HG03103 (cell line): ENCODE measurements at regions not wholly inside any gene's neighbourhood (a gene's known extent, or its start where the extent isn't known, plus 50 kb on each side); places are given as distances from the start of the nearest gene placed in this dataset.
"Not testable (repeated sequence)": the region's sequence is repeated elsewhere in the genome, so short reads cannot be mapped to it uniquely, and the experiment has no call there.

Source experiments
- ATAC-seq: cut with Tn5 transposase; IDR thresholded peaks from one replicate; pipeline ENCODE4 v1.9.1; 2021; ENCODE audit warnings: low read depth; ENCODE audit not compliant: unreplicated experiment

DNA sequence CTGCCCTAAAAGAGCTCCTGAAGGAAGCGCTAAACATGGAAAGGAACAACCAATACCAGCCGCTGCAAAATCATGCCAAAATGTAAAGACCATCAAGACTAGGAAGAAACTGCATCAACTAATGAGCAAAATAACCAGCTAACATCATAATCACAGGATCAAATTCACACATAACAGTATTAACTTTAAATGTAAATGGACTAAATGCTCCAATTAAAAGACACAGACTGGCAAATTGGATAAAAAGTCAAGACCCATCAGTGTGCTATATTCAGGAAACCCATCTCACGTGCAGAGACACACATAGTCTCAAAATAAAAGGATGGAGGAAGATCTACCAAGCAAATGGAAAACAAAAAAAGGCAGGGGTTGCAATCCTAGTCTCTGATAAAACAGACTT lies 88.8 kb upstream of the CAV2 start:
- ATAC-seq: not testable (repeated sequence)

DNA sequence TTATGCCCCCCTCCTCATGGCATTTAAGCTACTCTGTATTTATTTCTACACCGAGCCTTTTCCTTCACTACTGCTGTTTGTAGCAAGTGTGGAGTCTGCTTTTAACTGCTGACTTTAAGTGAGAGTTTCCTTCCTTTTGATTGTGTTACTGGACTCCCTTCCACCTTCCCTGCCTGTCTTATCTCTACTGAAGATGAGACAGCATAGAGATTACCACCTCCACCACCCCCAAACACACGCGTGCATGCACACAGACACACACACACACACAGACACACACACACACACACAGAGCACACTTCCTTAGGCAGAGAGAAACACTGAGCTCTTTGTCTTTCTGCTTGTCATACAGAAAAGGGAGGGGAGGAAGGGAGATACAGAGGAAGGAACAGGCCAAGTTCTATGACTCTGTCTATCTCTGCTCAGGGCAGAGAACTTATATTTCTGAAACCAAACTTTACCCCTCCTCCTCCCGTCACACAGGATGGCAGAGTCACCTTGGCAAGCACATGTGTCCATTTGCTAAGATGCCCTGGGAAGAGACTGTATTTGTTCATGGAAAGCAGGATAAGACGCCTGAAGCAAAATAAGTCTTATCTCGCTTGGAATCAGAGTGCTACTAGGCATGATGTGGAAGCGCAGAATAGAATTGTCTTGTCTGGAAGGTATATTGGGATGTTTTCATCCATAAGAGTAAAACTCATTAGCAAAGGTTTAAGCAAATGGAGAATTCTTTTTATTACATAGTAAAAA lies 81.8 kb upstream of the CAV2 start:
- no peak for ATAC-seq

DNA sequence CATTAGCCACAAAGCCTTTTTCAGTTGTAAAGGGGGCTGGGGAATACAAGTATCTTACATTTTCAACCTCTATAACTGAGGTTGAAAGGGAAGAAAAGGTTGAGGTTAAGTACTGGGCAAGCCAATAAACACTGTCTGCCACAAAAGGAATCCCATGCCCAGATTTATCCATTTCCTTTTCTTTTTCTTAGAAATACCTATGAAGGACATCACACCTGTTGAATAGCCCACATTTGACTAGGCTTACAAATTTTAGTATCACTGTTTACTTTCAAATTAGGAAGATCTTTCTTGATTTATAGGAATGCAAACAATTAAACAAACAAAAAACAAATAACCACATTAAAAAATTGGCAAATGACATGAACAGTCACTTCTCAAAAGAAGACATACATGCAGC lies 81.0 kb upstream of the CAV2 start:
- ATAC-seq: no peak

DNA sequence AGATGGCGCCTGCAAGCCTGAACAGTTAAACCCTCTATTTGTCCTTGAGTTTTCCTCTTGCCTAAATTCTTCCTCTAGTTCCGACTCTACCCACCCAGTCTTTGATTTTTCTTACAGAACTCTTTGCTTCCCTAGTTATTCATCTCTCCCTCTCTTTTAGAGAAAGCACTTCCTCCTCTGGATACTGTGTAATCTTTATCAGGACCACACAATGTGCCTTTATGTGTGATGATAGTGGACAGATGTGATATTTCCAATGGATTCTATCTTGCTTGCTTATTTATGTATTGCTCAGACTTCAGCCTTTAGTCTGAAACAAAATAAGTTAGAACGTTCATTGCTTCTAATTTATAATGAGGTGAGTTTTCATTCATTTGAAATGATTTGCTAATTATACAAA lies 79.5 kb upstream of the CAV2 start:
- no peak for ATAC-seq

DNA sequence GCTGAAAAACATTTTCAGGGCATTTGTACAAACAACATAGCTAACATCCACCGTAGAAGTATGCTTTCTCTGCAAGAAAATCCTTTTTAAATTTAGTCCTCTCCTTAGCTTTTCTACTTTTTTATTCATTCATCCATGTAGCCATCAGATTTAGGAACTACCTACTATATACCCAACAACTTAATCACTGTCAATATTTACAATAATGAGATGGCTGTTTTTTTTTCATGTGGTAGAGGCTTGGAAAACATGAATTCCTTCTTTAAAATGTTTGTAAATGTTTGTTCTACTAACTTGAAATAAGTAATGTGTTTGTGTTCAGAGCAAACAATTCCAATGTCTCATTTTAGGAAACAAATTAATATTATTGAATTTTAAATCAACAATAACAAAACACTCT lies 78.2 kb upstream of the CAV2 start:
- ATAC-seq: no peak

DNA sequence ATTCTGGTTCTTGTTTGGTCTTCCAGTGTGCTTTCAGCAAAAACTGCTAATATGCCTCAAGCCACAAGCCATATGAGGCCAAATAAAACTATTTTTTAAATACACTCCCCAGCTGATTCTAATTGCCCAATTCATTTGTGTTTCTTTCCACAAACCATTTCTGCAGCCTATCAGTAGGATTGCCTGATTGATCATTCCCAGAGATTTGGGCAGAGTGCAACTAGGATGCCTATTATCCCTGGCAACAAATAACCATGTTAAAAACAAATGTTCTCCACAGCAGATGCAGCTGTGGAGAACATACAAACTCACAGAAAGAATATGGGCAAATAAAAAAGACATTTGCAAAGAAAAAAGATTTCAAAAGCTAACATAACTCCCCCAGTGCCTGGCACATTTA lies 76.9 kb upstream of the CAV2 start:
- no peak for ATAC-seq

DNA sequence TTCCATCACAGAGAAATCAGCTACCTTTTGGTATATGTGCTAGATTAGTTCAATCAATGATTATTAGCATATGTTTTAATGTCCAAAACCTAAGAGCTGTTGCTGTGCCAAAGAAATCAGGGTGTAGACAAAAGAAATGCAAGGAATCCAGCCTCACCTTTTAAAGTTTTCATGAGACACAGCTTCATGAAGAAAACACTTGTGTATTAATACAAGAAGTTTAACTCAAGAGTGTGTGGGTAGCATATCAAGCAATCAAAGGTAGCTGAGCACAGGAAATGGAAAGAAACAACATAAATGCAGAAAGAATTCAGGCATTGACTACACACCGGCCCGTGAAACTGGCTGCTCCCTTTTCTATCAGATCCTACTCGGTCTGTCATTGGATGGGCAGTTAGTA lies 76.0 kb upstream of the CAV2 start:
- no peak for ATAC-seq

DNA sequence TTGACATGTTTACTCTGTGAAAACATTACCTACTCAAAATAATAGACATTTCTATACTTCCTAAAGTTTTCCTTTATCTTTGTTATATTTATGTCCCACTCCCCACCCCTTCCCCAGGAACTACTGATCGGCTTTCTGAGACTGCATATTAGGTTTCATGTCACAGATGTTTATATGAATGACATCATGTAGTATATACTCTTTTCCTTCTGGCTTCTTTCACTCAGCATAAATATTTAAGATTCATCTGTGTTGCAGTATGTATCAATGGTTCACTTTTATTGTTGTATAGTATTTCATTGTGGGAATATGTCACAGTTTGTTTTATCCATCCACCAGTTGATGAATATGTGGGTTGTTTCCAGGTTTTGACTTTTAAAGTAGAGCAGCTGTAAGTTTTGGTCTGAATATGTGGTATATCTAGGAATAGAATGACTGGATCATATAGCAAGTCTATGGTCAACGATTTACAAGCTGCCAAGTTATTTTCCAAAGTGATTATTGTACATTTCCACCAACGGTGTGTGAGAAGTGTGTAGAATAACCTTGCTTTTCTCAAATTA lies 73.8 kb upstream of the CAV2 start:
- no peak for ATAC-seq

DNA sequence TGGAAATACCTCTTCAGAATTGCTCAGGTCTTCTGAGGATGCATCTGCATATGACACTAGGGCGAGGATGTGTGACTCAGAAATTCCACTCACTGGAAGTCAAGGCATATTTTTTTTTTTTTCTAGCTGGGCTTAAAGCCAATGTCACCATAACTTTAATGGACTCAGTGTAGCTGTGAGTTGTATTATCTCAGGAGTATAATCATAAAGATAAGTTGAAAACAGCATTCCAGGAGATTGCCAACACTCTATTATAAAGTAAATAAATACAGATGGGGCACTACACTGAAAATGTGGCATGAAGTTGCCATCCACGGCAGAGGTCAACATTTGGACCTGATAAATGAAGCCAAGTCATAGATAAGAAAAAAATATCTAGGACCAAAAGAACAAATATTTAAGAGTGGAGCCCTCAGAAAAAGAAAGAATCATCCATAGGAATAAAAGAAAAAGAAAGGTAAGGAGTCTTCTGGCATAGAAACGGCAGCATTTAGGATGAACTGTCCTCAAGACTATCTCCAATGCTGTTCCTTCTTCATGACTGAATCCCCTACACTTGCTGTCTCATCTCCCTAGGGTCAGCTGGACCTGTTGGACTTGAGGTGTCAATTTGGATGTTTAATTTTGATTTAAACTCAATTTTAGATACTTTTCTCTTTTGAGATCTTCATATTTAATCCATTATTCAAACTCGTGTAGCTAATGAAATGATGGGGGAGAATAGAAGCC lies 72.9 kb upstream of the CAV2 start:
- no peak for ATAC-seq

DNA sequence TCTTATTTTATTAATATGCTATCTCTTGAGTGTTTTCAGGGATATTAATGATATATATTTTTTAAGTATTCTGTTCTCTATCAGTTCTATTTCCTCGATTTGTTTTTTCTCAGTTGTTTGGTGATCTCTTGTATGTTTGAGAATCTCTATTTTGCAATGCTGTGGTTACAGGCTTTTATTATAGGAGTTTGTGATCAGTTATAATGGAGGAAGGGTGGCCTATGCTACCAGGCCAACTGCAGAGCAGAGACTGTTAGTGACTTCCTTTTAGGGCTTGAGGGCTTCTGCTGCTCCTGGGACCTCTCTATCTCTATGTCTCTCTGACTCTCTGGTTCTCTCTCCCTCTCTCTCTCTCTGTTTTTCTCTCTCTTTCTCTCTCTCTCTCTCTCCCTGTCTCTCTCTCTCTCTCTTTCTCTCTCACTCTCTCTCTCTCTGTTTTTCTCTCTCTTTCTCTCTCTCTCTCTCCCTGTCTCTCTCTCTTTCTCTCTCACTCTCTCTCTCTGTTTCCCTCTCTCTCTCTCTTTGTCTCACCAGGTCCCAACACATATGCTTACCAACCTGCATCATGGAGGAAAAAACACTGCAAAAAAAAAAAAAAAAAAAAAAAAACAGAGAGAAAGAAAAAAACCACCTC lies 69.4 kb upstream of the CAV2 start:
- no peak for ATAC-seq

DNA sequence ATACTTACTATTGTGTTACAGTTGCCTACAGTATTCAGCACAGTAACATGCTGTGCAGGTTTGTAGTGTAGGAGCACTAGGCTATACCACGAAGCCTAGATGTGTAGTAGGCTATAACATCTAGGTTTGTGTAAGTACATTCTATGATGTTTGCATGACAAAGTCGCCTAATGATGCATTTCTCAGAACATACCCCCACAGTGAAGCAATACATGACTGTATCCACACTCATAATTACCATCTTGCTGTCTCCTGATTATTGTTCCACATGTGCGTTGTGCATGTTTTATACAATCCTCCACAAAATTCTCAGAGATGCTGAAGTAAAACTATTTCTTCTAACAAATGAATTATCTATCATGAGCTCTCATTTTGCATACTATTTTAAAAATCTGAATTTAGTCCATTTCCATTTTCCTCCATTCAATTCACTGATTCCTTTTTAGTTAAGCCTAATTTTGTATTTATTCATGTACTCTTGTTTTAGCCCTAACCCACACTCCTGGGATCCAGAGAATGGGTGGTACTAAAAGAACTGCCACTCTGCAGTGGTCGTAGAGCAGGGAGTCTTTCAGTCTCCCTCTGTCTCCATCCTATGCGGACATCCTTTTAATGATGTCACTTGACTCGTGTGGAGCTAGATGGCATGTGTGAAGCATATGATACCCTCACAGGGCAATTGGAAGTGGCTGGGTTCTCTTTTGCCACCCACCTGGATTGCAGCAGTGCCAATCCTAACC lies 67.6 kb upstream of the CAV2 start:
- ATAC-seq: no peak

DNA sequence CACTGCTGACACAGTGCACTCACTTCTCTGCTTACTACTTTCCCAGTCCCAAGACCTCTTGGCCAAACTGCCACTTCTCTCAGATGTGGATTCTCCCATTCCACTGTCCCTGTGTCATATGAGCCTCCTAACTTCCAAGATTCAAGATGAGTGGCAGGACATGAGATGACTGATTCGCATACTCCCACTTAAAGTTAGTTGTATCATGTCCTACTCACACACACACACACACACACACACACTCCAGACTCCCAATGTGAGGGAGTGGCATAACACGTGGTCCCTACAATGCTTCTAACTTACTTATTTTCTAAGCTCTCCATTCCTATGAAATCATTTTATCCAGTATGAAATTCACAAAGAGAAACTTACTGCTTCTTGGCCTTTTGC lies 67.0 kb upstream of the CAV2 start:
- no peak for ATAC-seq

DNA sequence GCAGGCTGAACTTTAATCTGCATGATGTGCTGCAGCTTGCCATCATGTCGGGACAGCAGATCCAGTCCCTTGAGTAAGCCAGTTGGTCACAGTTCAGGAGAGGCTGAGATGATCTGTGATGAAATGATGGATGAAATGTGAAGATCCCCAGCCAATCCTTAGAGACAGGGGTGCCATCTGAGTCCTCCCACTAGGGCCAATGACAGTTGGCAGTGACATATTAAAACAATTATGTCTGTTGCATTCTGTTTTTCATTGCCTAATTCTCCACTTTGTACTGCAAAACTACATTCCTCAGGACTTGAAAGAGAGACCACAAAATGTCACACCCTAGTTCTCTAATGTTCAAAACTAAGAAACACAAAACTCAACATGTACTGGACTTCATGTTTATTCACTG lies 66.3 kb upstream of the CAV2 start:
- ATAC-seq: no peak

DNA sequence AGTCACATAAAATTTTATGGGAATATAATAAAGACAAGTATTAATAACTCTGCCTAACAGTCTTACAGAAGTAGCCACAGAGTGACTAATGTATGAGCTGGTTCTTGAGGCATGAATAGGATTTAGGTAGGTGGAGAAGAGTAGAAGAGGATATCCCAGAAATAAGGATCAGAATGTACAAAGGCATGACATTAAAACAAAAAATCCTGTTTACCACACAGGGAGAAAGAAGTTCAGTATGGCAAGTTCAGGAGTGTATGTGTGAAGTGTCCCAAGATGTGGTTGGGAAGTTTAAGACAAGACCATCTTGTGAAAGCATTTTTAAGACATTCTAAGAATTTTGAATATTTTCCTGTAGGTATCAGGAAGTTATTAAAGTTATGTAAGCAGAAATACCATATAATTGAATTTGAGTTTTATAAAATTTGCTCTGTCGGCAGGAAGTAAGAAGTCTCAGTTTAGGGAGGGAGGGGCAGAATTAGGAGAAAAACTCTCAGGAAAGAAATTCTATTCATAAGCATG lies 64.7 kb upstream of the CAV2 start:
- ATAC-seq: no peak

DNA sequence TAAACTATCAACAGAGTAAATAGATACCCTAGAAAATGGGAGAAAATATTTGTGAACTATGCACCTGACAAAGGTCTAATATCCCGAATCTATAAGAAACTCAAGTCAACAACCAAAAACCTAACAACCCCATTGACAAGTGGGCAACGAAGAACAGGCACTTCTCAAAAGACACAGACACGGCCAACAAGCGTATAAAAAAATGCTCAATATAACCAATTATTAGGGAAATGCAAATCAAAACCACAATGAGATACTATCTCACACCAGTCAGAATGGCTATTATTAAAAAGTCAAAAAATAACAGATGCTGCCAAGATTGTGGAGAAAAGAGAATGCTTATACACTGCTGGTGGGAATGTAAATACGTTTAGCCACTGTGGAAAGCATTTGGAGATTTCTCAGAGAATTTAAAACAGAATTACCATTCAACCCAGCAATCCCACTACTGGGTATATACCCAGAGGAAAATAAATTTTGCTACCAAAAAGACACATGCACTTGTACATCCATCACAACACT lies 63.2 kb upstream of the CAV2 start:
- ATAC-seq: no peak

DNA sequence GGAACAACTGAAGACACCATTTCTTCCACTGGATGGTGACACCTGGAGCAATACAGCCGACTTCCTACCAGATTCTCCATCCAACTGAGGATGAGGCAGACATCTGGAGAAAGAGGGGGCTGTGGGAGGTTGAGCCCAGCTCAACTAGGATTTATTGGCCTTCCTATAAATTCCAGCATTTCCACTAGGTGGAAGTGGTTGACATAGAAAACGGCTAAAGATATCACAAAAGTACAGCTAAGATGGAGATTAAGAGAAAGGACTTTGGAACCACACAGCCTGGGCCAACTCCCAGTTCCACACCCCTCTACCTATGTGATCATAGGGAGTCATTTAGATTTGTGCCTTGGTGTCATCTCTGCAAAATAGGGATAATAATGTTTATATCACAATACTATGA lies 61.3 kb upstream of the CAV2 start:
- ATAC-seq: no peak

DNA sequence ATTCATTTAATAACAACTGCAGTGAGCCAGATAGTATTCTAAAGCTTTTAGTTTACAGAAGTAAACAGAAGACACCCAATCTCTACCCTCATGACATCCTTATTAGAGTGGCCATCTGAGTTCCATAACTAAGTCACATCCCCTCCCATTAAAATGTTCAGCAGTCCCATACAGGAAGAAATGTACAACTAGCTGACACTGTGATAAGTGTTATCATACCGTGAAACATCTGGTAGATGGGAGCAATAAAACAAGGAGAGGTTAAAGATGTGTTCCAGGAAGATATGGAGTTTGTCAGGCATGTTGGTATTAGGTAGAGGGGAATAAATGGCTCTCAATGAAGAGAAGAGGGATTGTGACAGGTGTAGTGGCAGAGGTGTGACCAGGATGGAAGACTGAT lies 60.5 kb upstream of the CAV2 start:
- no peak for ATAC-seq

DNA sequence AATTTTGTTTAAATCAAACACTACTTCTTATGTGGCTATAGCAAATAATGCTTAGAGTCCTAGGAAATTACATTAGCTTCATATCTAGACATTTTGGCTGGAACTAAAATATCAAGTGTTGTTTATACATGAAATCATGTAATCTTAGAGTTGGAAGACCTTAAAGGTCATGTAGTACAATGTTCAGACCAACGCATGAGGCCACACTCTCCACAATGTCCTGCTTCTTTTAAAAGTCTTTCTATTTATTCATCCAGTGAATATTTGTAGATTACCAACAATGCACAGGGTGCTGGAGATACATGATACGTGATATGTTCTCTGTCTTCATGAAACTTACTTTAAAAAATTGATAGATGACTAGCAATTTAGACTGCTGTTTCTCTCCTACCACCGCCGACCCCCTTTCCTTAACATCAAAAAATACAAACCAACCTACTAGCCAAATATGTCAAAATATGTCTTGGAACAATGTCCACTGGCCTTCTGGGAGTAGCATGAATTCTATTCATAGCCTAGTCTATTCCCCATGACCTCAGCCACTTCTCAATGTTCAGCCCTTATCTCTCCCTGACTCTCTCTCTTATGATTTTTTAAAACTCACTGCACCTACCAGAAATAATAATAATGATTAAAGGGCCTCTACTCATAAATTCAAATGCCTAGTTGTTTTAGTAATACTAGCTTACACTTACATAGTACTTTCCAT lies 59.5 kb upstream of the CAV2 start:
- no peak for ATAC-seq

DNA sequence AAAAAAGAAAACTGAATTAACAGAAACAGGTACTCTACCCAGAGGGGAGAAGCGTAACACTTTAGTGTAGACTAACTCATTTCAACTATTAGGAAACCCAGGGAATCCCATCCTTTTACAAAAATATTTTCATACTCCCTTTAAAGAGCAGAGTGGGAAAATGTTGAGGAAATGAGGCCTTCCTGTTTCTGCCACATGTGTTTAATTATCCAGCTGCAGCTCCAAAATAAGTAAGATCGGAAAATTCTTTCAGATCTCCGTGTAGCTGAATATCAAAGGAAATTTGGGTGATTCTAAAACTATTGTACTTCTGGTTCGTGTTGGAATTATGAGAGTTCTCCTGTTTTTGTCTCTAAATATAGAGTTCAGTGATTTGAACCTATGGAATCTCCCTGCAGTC lies 58.0 kb upstream of the CAV2 start:
- no peak for ATAC-seq

DNA sequence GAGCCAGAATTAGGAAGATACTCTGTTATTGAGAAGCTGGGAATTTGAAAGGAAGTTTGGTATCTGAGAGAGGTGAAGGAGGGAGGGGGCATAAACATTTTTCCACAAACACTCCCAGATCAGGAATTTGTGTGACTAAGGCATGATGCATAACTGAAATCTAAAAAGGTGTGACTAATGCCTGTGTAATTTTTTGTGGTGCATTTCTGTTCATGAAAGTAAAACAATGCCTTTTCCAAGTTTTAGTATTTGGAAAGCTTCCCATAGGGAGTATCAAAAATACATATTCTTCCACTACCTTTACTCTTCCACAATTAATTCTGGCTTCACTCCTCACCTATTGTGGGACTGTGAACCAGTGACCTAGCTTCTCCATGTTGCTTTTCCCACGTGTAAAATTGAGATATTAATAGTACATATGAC lies 56.4 kb upstream of the CAV2 start:
- ATAC-seq: no peak
